ENCODE measurements at regions not wholly inside any gene's neighbourhood (a gene's known extent, or its start where the extent isn't known, plus 50 kb on each side); places are given as distances from the start of the nearest gene placed in this dataset.

DNA sequence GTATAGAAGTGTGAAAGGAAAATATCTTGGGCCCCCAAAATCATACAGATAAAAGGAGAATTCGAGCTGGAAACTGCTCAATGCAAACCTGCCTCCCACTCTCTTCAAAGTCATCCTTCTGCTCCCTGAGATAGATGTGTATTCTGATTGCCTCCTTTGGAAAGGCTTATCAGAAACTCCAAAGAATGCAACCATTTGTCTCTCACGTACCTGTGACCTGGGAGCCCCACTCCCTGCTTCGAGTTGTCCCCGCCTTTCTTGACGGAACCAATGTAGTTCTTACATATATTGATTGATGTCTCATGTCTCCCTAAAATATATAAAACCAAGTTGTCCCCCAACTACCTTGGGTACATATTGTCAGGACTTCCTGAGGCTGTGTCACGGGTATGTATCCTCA is 163.8 kb downstream of the DIRAS2 start:
- TF ChIP-seq POLR2A (IDR thresholded peaks at IDR 0.05) (no peak), POLR2AphosphoS5 (IDR thresholded peaks at IDR 0.05) (no peak)
- TF ChIP-seq, protein P1, sequence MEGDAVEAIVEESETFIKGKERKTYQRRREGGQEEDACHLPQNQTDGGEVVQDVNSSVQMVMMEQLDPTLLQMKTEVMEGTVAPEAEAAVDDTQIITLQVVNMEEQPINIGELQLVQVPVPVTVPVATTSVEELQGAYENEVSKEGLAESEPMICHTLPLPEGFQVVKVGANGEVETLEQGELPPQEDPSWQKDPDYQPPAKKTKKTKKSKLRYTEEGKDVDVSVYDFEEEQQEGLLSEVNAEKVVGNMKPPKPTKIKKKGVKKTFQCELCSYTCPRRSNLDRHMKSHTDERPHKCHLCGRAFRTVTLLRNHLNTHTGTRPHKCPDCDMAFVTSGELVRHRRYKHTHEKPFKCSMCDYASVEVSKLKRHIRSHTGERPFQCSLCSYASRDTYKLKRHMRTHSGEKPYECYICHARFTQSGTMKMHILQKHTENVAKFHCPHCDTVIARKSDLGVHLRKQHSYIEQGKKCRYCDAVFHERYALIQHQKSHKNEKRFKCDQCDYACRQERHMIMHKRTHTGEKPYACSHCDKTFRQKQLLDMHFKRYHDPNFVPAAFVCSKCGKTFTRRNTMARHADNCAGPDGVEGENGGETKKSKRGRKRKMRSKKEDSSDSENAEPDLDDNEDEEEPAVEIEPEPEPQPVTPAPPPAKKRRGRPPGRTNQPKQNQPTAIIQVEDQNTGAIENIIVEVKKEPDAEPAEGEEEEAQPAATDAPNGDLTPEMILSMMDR (IDR thresholded peaks at IDR 0.05), result no peak

Data from breast epithelium (tissue), 3 donors.